ENCODE measurements at regions not wholly inside any gene's neighbourhood (a gene's known extent, or its start where the extent isn't known, plus 50 kb on each side); places are given as distances from the start of the nearest gene placed in this dataset.
"Not testable (repeated sequence)": the region's sequence is repeated elsewhere in the genome, so short reads cannot be mapped to it uniquely, and the experiment has no call there.

DNA sequence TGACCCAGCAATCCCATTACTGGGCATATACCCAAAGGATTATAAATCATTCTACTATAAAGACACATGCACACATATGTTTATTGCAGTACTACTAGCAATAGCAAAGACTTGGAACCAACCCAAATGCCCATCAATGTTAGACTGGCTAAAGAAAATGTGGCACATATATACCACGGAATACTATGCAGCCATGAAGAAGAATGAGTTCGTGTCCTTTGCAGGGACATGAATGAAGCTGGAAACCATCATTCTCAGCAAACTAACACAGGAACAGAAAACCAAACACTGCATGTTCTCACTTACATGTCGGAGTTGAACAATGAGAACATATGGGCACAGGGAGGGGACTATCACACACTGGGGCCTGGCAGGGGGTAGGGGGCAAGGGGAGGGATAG is 183.0 kb downstream of the HACE1 start:
- not testable (repeated sequence) for DNase-seq (ENCODE audit: low read depth, low spot score)

DNA sequence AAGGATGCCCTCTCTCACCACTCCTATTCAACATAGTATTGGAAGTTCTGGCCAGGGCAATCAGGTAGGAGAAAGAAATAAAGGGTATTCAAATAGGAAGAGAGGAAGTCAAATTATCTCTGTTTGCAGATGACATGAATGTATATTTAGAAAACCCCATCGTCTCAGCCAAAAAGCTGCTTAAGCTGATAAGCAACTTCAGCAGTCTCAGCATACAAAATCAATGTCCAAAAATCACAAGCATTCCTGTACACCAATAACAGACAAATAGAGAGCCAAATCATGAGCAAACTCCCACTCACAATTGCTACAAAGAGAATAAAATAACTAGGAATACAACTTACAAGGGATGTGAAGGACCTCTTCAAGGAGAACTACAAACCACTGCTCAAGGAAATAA is 184.6 kb downstream of the HACE1 start:
- DNase-seq (ENCODE audit: low read depth, low spot score) = not testable (repeated sequence)

DNA sequence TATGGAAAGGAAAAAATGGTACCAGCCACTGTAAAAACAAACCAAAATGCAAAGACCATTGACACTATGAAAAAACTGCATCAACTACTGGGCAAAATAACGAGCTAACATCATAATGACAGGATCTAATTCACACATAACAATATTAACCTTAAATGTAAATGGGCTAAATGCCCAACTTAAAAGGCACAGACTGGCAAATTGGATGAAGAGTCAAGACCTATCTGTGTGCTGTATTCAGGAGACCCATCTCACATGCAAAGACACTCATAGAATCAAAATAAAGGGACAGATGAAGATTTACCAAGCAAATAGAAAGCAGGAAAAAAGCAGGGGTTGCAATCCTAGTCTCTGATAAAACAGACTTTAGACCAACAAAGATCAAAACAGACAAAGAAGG is 186.6 kb downstream of the HACE1 start:
- not testable (repeated sequence) for DNase-seq (ENCODE audit: low read depth, low spot score)

DNA sequence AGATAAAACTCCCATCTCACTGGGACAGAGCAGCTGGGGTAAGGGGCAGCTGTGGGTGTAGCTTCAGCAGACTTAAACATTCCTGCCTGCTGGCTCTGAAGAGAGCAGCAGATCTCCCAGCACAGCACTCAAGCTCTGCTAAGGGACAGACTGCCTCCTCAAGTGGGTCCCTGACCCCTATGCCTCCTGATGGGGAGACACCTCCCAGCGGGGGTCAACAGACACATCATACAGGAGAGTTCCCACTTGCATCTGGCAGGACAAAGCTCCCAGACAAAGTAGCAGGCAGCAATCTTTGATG is 188.2 kb downstream of the HACE1 start:
- not testable (repeated sequence) for DNase-seq (ENCODE audit: low read depth, low spot score)

DNA sequence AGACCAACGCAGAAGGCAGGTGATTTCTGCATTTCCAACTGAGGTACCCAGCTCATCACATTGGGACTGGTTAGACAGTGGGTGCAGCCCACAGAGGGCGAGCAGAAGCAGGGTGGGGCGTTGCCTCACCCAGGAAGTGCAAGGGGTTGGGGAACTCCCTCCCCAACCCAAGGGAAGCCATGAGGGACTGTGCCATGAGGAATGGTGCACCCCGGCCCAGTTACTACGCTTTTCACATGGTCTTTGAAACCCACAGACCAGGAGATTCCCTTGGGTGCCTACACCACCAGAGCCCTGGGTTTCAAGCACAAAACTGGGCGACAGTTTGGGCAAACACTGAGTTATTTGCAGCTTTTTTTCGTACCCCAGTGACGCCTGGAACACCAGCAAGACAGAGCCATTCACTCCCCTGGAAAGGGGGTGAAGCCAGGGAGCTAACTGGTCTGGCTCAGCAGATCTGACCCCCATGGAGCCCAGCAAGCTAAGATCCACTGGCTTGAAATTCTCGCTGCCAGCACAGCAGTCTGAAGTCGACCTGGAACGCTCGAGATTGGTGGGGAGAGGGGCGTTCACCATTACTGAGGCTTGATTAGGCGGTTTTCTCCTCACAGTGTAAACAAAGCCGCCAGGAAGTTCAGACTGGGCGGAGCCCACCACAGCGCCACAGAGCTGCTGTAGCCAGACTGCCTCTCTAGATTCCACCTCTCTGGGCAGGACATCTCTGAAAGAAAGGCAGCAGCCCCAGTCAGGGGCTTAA is 188.7 kb downstream of the HACE1 start:
- DNase-seq (ENCODE audit: low read depth, low spot score) = not testable (repeated sequence)

DNA sequence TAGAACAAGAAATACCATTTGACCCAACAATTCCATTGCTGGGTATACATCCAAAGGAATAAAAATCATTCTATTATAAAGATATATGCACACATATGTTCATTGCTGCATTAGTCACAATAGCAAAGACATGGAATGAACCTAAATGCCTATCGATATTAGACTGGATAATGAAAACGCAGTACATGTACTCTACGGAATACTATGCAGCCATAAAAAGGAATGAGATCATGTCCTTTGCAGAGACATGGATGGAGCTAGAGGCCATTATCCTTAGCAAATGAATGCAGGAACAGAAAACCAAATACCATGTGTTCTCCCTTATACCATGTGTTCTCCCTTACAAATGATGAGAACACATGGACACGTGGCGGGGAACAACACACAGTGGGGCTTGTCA is 190.2 kb downstream of the HACE1 start:
- DNase-seq (ENCODE audit: low read depth, low spot score) = no peak

DNA sequence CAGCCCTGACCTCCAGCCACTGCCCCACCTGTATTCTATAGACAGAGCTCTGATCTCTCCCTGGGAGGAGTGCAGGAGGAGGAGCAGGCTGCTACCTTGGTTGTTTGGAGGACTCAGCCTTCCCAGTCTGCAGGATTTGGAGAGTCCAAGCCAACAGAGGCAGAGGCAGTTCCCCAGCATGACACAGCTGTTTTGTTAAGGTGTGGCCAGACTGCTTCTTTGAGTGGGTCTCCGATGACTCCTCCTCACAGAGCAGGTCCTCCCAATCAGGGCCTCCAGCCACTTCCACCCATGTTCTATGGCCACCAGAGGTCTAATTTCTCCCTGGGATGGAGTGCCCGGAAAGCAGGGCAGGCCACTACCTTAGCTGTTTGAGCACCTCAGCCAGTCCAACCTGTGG is 203.5 kb downstream of the HACE1 start:
- no peak for DNase-seq (ENCODE audit: low read depth, low spot score)

DNA sequence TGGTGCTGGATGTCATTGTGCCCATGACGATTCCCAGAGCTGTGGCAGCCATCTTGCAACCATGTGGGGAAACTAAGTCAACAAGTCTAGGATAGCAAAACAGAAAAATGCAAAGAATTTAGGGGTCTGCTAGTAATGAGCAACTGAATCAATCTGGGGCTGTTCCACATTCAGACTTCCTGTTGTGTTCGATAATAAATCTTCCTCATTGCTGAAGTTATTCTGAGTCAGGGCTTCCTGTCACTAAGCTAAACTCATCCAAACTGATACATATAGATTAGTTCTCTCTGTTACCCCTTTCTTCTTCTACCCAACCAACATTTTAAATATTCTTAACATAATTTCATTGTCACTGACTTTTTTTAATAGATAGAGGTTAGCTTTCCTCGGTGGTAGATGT is 205.9 kb downstream of the HACE1 start:
- no peak for DNase-seq (ENCODE audit: low read depth, low spot score)

DNA sequence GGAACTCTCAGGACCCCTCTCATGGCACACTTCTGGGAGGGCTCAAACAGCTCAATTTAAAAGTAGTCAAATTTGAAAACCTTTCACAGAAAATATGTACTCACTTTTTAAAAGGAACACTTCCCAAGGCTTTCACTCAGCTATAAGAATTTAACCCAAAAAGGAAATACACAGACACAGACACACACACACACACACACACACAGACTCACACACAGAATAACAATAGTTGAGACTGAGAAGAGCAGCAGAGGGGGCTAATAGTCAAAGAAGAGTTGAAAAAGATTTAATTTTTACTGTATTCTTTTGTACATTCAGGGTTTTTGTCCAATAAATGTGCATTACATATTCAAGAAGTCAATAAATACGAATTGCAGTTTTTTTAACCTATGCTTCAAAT is 211.4 kb downstream of the HACE1 start:
- no peak for DNase-seq (ENCODE audit: low read depth, low spot score)

DNA sequence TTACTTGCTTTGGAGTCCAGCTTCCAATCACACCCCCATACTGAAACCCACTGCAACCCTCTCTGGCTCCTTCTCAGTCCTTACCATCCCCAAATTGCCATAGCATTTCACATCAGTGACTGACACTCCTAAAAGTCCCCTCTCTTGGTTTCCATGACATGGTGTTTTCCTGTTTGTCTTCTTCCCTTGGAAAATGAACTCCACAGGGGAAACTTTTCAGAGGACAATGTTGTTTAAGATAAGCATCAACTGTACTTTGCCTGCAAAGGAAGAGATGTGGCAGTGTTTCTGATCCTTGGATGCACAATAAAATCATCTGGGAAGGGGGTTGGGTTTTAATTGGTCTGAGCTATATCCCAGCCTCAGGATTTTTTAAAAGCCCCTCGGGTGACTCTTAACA is 214.9 kb downstream of the HACE1 start:
- DNase-seq (ENCODE audit: low read depth, low spot score) = no peak

DNA sequence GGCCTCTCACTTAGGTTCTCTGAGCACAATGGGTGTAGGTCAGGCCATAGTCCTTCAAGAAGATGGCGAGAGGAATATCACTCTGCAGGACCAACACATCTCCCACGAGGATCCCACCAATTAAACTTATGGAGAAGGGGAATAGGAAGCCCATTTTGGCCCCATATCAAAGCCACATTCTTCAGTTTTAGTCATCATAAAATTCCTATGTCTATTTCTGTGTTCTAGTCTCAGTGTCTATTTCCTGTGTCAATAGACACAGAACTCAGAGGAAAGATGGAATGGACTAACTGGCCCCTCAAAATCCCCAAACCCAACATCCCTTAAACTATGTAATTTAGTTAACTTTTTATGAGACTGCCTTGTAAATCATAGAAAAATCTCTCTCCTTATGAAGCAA is 216.8 kb downstream of the HACE1 start:
- DNase-seq (ENCODE audit: low read depth, low spot score) = no peak

DNA sequence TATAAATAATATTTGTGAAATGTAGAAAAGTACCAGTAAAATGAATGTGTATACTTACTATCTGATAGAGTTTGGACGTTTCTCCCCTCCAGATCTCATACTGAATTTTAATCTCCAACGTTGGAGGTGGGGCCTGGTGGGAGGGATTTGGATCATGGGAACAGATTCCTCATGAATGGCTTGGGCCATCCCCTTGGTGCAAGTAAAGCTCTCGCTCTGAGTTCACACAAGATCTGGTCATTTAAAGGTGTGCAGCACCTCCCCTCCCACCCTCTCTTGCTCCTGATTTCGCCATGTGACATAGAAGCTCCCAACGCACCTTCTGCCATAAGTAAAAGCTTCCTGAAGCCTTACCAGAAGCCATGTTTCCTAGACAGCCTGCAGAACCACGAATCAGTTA is 219.0 kb downstream of the HACE1 start:
- DNase-seq (ENCODE audit: low read depth, low spot score) = no peak

DNA sequence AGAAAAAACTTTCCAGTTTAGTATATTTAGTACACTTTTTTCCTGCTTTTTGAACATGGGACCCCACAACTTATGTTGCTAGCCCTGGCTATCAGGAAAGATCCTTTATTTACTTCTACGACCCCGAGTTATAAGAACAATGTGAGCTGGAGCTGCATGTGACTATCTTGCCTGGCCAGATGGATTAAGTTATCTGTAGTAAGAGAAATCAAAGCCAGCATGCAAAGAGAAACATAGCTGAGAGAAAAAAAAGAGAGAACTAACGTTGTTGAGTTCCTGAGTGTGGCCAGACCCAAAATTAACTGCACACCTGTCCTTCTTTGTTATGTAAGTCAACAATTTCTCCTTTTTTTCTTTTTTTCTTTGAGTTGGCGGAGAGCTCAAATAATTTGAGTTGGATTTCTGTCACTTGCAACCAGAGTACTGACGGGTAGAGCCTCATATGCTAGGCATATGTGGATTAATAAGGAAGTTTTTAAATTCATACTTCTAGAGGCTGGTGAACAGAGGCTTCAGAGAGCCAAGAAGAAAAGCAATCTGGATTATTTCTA is 219.5 kb downstream of the HACE1 start:
- DNase-seq (ENCODE audit: low read depth, low spot score) = no peak

DNA sequence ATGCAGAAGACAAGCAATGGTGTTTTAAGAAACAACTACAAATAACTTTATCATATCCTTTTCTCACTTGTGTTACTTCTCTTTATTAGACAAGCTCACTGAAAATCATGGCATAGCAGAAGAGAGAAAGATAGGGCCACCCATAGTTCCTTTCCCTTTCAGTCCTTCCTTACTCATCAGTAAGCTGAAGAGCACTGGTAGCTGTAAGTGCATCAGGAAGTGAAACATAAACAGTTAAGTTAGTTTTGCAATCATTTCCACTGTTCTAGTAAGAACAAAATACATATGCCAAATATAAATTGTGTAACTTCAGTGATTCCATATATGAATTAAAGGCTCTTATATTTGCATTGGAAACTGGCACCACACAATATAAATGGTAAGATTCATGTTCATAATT is 220.1 kb downstream of the HACE1 start:
- no peak for DNase-seq (ENCODE audit: low read depth, low spot score)

DNA sequence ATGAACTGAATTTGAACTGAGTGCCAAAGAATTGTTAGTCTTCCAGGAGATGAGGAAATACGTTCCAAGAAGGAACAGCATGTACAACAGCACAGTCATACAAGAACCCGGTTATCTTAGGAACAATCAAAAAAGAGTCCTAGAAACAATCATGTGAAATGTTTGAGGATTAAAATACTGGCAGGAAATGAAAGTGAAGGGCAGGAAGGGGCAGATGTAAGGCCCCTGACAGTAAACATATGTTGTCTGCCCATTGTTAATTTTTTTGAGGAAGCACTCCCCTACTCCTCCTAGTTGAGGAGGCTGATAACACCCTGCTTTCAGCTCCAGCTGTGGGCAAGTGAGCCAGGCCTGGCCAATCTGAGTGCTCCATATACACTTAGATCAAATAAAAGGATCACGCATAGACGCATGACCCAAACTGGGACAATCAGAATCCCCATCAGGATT is 220.9 kb downstream of the HACE1 start:
- peak; percentile 67 for DNase-seq (ENCODE audit: low read depth, low spot score)

DNA sequence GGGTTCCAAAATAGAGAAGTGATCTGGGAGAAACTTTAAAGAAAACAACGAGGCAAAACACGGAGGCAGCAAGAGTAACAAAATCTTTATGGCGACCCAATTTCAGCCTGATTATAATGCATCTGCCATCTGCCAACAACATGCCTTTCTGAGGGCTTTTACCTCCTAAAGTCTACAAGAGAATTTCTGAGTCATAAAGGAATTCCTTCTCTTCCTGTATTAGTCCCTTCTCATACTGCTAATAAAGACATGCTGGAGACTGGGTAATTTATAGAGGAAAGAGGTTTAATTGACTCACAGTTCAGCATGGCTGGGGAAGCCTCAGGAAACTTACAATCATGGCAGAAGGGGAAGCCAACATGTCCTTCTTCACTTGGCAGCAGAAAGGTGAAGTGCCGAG is 226.6 kb downstream of the HACE1 start:
- DNase-seq (ENCODE audit: low read depth, low spot score) = peak; percentile 39

DNA sequence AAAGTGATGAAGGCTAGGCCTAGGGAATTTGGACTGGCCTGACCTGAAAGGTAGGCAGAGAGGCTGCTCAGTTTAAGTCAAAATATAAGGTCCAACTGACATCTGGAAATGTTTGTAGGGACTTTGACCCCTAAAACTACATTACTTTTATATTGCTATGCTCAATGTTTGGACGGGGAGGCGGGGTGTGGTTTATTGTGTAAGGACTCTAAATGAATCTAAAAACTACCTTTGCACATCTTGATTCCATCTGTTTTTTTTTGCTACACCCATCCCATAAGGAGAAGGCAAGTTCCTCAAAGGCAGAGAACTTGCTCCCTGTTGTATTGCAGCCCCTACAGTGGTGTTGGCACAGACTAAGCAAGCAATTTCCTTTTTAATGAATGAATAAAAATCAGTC is 227.1 kb downstream of the HACE1 start:
- DNase-seq (ENCODE audit: low read depth, low spot score) = no peak

DNA sequence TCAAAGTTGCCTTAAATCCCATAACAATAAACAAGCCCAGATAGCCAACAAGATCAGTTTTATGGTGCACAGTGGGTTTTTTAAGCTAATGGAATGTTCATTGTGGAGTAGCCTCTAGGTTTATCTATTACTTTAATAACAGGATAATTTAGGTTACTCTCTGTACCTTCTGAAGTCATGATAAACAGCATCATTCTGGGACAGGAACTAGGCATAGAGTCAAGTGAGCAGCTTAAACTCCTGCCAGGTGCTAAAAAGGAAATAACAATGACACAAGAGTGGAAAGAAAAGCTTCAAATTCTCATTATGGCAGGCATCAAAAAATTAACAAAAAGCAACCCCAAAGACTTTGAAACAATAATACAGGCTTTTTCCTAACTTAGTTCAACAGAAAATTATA is 228.8 kb downstream of the HACE1 start:
- DNase-seq (ENCODE audit: low read depth, low spot score) = no peak

DNA sequence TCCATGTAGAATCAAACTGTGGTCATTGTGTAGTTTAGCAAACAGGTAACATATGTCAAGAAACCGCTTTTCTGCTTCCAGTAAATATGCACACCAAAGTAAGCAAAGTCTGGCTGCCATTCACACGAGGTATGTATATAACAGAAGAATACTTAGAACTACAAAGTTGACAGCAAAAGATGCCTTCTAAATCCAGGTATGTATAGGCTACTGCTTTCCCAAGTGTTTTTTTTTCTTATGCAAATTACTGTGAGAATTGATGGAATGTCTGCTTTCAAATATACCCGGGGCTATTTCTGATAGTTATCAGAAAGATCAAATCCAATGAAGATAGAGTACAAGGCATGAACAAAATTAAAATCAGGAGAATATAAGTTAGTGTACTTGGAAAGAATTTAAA is 229.2 kb downstream of the HACE1 start:
- no peak for DNase-seq (ENCODE audit: low read depth, low spot score)

DNA sequence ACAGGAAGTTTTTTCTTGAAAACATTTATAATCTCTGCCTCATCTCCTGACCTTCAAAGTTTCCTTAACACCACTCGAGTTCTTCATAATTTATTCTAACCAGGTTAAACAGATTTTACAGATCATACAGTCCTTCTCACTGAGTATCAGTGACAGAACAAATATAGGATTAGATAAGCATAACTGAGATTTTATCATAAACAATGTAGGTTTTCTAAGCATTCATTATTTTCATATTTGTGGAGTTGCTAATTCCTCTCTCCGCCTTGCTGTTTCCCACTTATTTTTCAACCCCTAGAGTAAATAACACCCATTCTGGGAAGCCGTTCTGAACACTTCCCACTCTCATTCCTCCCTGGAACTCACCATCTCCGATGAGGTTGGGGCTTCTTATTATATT is 229.9 kb downstream of the HACE1 start:
- no peak for DNase-seq (ENCODE audit: low read depth, low spot score)

DNA sequence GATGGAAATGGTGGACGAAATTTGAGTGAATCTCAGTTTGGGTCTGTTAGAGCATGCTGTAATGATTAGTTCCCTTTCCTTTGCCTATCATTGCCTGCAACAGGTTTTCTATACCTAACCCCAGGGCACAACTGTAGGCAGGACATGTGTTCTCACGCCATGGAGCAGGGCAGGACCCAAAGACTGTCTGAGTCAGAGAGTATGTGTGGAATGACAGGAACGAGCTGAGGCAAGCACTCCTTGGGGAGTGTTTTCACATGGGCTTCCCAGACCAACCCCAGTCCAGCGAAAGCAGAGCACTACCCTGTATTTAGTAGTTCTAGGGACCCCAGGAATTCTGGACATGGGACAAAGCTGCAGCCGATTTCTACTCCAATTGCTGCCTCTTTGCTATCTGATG is 234.2 kb downstream of the HACE1 start:
- no peak for DNase-seq (ENCODE audit: low read depth, low spot score)

DNA sequence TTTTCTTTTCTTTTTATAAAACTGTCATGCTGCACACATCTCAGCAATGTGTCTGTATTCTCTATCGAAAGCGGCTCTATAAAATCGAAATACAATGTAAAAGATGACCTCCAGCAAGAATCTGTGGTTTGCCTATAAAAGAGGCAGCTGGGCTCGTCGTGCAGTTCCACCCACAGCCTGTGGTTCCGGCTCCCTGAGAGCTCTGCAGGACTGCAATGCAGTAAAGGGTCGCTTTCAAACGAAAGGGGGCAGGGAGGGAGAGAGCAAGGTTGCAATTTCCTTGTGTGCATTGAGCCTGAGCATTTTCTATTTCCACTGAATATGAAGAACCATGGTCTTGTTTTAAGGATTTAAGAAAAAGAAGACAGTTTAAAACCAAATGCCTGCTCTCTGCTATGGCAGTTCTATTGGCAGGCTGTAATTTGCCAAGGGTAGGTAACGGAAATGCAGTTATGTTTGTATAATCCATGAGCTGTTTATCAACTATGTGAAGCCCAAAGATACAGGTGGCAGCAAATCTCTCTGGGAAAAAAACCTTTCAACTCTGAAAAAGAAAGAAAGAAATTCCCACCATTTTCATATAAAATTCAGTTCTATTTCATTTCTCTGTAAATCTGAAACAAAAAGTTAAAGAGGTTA is 236.5 kb downstream of the HACE1 start:
- no peak for DNase-seq (ENCODE audit: low read depth, low spot score)

DNA sequence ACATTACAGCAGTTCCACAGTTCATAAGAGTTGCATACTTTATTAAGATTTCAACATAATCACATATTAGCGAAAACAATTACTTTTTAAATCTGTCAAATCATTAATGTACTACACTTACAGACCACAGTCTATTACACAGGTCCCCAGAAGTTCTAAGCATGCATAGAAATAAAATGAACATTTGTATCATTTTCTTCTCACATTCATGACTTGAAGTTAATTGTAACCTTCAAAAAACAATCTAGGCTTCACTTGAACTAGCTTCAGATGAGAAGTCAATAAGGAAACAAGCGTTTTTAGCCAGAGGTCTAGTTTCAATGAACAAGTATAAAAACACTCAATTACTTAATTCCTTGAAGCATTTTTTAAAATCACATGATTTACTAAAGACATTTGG is 238.3 kb downstream of the HACE1 start:
- DNase-seq (ENCODE audit: low read depth, low spot score) = no peak

Measured in pulmonary artery endothelial cell (primary cell).